ENCODE measurements at regions not wholly inside any gene's neighbourhood (a gene's known extent, or its start where the extent isn't known, plus 50 kb on each side); places are given as distances from the start of the nearest gene placed in this dataset.

GRCh38 chr3:127404221-127405009, 116.6 kb upstream of the PRR20G start:
- H3K27ac Mint-ChIP-seq = no peak overlapping the region
- no peak for ATAC-seq
- TF ChIP-seq, protein P1, sequence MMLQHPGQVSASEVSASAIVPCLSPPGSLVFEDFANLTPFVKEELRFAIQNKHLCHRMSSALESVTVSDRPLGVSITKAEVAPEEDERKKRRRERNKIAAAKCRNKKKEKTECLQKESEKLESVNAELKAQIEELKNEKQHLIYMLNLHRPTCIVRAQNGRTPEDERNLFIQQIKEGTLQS (CRISPR knock-in tag; conservative IDR thresholded peaks at IDR 0.05) = no peak
- TF ChIP-seq FOXJ3 (CRISPR knock-in tag; IDR thresholded peaks at IDR 0.05; ENCODE audit: borderline replicate concordance) (no peak), ZMAT4 (CRISPR knock-in tag; IDR thresholded peaks at IDR 0.05) (no peak), ELF4 (CRISPR knock-in tag; IDR thresholded peaks at IDR 0.05; ENCODE audit: low read depth) (no peak), MYBL2 (CRISPR knock-in tag; IDR thresholded peaks at IDR 0.05) (no peak), AFF4 (CRISPR knock-in tag; IDR thresholded peaks at IDR 0.05; ENCODE audit: borderline replicate concordance) (no peak), GRHL2 (CRISPR knock-in tag; IDR thresholded peaks at IDR 0.05; ENCODE audit: insufficient replicate concordance, severe bottlenecking) (no peak), NFATC4 (CRISPR knock-in tag; IDR thresholded peaks at IDR 0.05) (no peak), ZNF263 (CRISPR knock-in tag; IDR thresholded peaks at IDR 0.05; ENCODE audit: low read depth) (no peak)
- TF ChIP-seq, protein P2, sequence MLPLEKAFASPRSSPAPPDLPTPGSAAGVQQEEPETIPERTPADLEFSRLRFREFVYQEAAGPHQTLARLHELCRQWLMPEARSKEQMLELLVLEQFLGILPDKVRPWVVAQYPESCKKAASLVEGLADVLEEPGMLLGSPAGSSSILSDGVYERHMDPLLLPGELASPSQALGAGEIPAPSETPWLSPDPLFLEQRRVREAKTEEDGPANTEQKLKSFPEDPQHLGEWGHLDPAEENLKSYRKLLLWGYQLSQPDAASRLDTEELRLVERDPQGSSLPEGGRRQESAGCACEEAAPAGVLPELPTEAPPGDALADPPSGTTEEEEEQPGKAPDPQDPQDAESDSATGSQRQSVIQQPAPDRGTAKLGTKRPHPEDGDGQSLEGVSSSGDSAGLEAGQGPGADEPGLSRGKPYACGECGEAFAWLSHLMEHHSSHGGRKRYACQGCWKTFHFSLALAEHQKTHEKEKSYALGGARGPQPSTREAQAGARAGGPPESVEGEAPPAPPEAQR (CRISPR knock-in tag; IDR thresholded peaks at IDR 0.05) = no peak
- TF ChIP-seq, protein P3, sequence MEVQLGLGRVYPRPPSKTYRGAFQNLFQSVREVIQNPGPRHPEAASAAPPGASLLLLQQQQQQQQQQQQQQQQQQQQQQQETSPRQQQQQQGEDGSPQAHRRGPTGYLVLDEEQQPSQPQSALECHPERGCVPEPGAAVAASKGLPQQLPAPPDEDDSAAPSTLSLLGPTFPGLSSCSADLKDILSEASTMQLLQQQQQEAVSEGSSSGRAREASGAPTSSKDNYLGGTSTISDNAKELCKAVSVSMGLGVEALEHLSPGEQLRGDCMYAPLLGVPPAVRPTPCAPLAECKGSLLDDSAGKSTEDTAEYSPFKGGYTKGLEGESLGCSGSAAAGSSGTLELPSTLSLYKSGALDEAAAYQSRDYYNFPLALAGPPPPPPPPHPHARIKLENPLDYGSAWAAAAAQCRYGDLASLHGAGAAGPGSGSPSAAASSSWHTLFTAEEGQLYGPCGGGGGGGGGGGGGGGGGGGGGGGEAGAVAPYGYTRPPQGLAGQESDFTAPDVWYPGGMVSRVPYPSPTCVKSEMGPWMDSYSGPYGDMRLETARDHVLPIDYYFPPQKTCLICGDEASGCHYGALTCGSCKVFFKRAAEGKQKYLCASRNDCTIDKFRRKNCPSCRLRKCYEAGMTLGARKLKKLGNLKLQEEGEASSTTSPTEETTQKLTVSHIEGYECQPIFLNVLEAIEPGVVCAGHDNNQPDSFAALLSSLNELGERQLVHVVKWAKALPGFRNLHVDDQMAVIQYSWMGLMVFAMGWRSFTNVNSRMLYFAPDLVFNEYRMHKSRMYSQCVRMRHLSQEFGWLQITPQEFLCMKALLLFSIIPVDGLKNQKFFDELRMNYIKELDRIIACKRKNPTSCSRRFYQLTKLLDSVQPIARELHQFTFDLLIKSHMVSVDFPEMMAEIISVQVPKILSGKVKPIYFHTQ (CRISPR knock-in tag; IDR thresholded peaks at IDR 0.05) = no peak
- TF ChIP-seq, protein P4, sequence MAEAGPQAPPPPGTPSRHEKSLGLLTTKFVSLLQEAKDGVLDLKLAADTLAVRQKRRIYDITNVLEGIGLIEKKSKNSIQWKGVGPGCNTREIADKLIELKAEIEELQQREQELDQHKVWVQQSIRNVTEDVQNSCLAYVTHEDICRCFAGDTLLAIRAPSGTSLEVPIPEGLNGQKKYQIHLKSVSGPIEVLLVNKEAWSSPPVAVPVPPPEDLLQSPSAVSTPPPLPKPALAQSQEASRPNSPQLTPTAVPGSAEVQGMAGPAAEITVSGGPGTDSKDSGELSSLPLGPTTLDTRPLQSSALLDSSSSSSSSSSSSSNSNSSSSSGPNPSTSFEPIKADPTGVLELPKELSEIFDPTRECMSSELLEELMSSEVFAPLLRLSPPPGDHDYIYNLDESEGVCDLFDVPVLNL (CRISPR knock-in tag; IDR thresholded peaks at IDR 0.05; ENCODE audit: borderline replicate concordance, low read depth) = no peak
- TF ChIP-seq, protein P5, sequence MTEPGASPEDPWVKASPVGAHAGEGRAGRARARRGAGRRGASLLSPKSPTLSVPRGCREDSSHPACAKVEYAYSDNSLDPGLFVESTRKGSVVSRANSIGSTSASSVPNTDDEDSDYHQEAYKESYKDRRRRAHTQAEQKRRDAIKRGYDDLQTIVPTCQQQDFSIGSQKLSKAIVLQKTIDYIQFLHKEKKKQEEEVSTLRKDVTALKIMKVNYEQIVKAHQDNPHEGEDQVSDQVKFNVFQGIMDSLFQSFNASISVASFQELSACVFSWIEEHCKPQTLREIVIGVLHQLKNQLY (CRISPR knock-in tag; IDR thresholded peaks at IDR 0.05) = no peak
- TF ChIP-seq, protein P6, sequence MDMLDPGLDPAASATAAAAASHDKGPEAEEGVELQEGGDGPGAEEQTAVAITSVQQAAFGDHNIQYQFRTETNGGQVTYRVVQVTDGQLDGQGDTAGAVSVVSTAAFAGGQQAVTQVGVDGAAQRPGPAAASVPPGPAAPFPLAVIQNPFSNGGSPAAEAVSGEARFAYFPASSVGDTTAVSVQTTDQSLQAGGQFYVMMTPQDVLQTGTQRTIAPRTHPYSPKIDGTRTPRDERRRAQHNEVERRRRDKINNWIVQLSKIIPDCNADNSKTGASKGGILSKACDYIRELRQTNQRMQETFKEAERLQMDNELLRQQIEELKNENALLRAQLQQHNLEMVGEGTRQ (CRISPR knock-in tag; IDR thresholded peaks at IDR 0.05) = no peak
- ChIA-PET POLR2A (interaction anchor here (0.8 kb wide), 1 partner anchor 8 kb away, joined by 3 read pairs; no protein-coding TSS in a partner anchor), CTCF (interaction anchor here (0.6 to 1.0 kb wide), 2 partner anchors 30 to 51 kb away, joined by 4 read pairs; no protein-coding TSS in a partner anchor)
- no peak overlapping the region for H3K4me3 Mint-ChIP-seq
- H3K36me3 Mint-ChIP-seq = no peaks in the 10 kb centered on the region
- H3K4me1 Mint-ChIP-seq = peaks cover 19% of the 10 kb centered on the region
- H3K27me3 Mint-ChIP-seq (ENCODE audit: low read depth) = no peaks in the 10 kb centered on the region; the same call in 1 of the 2 replicates
- DNase-seq (ENCODE audit: low spot score) = no peak
- peaks cover 4% of the 10 kb centered on the region; the same call in 1 of the 2 replicates for H3K9me3 Mint-ChIP-seq

Data from WTC11 (cell line).